ENCODE measurements at regions not wholly inside any gene's neighbourhood (a gene's known extent, or its start where the extent isn't known, plus 50 kb on each side); places are given as distances from the start of the nearest gene placed in this dataset.
A peak's percentile ranks its signal among the peaks of the same experiment; 100 is the strongest.
"Not testable (repeated sequence)": the region's sequence is repeated elsewhere in the genome, so short reads cannot be mapped to it uniquely, and the experiment has no call there.

DNA sequence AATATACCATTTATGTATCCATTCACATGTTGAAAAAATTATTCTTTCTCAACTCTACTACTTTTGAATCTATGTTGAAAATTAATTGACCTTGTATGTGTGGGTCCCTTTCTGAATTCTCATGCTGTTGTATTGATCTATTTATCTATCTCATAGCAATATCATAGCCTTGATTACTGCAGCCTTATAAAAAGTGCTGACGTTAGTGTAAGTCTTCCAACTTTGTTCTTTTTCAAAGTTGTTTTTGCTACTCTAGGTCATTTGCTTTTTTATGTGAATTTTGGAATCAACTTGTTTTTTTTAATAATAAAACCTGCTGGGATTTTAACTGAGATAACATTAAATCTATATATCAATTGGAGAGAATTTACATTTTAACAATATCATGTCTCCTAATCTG, 52.2 kb upstream of the PAX3 start:
- no peak for DNase-seq (ENCODE audit: low spot score)

DNA sequence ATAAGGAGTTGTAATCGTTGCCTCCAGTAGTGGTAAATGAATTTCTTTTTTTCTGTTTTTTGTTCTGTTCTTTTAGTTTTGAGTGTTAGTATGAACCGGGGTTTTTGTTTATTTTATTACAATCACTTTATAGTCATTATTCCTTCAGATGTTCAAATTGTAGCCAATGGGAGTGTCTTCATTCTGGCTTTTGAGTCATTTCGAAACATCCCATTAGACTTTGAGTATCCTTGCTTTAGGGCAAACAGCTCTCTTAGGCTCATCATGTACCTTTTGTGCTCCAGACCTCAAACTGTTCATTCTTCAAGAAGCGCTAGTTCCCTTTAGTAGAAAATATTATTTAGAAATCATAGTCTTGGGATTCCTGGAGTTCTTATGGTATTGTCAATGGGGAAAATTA, 54.2 kb upstream of the PAX3 start:
- DNase-seq (ENCODE audit: low spot score): no peak

DNA sequence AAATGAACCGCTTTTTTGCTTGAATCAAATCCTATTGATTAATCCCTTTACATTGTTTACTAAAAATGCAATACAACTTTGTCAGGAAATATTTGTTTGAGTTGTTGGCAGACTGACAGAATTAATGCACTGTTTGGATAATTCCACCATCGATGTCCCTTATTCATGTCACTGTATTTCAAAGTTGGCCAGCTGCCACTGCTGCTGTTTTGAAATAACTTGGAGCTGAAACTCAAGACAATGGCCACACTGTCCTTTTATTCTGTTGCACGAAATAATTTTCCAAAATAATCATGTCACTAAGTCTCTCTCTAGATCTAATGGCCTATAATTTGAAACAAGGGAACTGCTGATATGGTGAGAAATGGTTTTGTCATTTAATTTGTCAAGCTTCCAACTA, 55.2 kb upstream of the PAX3 start:
- DNase-seq (ENCODE audit: low spot score): no peak

DNA sequence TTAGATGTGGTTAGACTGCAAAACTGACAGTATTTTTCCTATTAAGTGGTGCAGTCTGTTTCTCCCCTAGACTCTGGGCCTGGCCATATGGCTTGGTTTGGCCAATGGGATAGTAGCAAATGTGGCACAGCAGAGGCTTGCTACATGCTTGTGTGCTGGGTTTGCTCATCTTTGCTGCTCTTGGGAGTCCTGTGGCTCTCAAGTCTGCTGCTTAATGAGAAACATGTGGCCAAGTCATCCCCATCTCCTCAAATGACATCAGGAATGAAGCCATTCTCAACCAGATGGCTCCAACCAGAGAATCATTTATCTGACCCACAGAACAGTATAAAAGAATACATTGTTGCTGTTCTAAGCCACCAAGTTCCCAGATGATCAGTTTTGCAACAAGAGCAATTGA, 57.1 kb upstream of the PAX3 start:
- no peak for DNase-seq (ENCODE audit: low spot score)

DNA sequence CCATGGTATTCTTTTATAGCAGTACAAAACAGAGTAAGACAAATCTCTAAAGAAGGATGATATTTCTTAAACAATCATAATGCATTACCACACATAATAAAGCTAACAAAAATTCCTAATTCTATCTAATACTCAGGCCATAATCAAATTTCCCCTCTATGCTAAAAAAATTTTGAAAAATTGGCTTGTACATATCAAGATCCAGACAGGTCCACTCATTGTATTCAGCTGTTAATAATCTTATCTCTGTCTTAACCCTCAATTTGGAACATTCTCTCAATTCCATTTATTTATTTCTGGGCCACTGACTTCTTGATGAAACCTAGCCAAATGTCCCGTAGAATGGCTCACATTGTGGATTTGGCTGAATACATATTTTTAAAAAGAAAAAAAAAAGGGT, 59.1 kb upstream of the PAX3 start:
- DNase-seq (ENCODE audit: low spot score): no peak

DNA sequence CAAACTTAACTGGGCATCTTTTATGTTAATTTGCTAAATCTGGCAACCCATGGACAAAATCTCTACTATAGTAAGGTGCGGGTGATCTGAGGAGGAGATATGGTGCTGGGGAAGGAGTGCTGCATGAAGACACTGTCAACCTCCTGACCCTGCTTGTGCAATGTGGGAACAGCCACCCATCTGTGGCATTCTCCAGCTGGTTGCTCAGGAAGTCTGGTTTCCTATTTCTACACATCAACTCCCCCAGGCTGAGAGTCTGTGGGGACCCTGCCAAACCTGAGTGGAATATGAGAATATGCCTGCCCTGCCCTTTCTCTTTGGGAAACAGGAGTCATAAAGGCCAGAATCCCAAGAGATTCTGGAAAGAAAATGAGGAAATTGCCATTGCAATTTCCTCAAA, 60.1 kb upstream of the PAX3 start:
- no peak for DNase-seq (ENCODE audit: low spot score)

DNA sequence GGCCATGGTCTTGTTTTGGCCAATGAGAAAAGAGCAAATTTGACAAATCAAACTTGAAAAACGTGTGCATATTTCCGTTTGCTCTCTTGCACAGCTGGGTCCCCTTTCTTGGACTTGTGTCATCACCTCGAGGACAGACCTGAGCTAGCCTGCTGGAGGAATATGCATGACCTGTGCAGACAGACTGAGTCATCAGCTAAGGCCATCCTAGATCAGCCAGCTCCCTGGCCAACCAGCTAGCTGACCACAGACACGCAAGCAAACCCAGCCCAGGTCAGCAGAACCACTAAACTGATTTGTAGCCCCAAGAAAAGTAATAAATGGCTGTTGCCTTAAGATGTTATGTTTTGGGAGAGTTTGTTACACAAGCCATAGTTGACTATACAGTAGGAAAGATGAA, 61.3 kb upstream of the PAX3 start:
- no peak for DNase-seq (ENCODE audit: low spot score)

DNA sequence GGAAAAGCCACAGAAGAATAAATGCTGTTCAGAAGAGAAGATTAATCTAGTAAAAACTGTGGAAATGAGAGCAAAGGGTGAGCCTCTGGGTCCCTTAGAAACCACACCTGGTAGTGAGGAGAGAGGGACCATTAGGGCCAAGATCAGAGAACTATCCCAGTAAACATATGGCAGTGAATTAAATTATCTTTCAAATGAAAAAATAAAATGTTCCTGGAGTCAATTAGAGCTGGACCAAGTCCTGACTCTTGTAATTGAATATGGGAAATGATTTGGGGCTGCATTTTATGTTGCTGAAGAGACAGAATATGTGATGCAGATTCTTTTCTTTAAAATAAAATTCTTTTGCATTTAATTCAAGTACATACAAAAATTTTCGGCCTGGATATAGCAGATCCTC, 62.2 kb upstream of the PAX3 start:
- DNase-seq (ENCODE audit: low spot score): no peak

DNA sequence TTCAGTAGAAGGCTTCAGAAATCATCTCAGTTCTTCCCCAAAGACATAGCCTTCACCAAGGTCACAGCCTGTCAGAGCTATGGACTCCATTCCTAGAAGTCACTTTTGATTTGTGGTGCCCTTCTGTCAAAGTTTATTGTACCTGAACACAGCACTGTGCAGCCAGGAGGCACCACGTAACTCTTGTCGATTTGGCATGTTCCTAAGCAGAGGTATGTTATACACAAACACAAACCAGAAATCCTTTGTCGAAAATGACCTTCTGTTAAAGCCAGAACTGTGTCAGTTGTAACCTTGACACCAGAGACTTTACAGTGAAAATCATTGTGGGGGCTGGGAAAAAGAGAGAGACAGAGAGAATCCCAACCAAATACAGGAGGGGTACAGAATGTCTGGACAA, 62.6 kb upstream of the SGPP2 start:
- no peak for DNase-seq (ENCODE audit: low spot score)

DNA sequence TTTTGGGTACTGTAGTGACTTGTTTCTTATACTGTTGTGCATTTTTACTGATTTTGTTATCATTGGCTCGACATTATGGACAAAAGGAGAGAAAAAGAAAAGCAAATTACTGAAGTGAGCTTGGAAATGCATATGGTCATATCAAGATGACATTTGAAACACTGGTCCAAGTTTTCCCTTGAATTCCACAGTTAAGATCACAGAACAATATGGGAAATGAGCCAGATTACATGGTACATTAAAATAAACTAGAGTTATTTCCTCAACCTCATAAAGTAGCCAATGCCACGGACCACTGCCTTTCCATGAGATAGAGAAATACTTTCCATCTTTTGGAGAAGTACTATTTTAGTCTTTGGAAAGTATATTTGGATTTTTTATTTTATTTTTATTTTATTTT, 62.0 kb upstream of the SGPP2 start:
- DNase-seq (ENCODE audit: low spot score): no peak

DNA sequence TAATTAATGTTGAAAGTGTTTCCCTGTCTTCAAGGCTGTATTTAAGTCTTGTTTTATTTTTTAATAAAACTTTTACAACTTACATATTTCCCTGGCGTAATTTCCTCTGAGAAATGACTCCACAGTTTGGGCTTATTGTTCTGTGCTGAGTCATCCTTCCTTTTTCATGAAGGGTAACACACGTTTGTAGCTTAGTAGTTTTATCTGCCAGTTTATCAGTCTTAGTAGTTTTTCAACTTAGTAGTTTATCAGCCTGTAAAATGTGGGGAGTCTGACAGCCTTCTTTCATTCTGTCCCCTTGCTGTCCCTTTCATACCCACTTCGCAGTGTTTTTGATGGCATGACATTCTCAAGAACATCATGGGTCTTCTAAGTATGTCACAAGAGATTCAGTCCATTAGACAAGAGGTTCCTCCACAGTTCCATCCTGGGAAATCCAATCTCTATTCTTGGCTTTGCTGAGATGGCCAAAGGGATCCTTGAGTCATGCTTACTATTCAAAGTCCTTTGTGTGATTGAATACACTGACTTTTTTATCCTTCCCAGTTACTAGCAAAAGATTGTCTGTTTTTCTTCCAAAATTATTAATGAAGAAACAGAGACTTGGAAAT, 60.0 kb upstream of the SGPP2 start:
- peak; percentile 35 for DNase-seq (ENCODE audit: low spot score)

DNA sequence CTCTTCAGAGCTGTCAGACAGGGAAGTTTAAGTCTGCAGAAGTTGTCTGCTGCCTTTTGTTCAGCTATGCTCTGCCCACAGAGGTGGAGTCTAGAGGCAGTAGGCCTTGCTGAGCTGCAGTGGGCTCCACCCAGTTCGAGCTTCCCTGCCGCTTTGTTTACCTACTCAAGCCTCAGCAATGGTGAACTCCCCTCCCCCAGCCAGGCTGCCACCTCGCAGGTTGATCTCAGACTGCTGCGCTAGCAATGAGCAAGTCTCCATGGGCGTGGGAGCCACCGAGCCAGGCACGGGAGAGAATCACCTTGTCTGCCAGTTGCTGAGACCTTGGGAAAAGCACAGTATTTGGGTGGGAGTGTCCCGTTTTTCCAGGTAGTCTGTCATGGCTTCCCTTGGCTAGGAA, 56.1 kb upstream of the SGPP2 start:
- DNase-seq (ENCODE audit: low spot score): not testable (repeated sequence)

DNA sequence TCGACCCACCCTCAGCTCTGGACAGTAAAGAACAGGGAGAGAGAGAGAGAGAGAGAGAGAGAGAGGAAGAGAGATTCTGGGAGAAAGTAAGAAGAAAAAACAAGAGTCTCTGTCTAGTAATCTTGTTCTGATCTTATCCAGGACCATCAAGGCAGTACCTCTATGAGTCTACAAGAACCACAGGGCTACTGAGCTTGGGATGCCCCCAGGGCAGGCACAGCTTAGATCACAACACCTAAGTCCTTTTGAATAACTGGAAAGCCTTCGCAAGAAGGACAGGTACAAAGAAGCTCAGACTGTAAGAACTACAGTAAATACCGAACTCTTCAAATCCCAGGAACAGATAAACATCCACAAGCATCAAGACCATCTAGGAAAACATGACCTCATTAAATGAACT, 51.4 kb upstream of the SGPP2 start:
- no peak for DNase-seq (ENCODE audit: low spot score)
